ENCODE measurements at regions not wholly inside any gene's neighbourhood (a gene's known extent, or its start where the extent isn't known, plus 50 kb on each side); places are given as distances from the start of the nearest gene placed in this dataset.
A peak's percentile ranks its signal among the peaks of the same experiment; 100 is the strongest.

DNA sequence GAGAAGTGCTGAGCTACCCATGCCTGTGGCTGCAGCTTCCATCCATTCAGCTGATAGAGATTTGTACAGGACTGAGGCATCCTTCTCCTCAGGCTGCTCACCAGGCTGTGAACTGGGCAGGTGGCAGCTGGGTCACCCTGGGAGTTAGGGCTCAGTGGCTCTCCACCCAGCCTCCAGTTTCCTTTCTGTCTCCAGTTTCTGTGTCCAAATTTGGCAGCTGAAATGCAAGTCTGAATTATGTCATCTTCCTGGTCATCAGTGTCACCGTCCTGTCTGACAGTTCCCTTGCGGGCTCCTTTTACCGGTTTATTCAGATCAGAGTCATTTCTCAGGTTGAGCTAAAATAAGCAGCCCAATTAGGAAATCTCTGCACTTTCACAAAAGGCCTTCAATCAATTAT, 93.3 kb downstream of the EDN1 start:
- DNase-seq = no peak

GRCh38 chr6:12384357-12384912, 94.3 kb downstream of the EDN1 start:
- DNase-seq = peak; percentile 66

- DNase-seq = no peak
These were observed 95.2 kb downstream of the EDN1 start for GRCh38 chr6:12385316-12385715.

GRCh38 chr6:12386816-12387215, 96.7 kb downstream of the EDN1 start:
- DNase-seq = peak; percentile 29

DNA sequence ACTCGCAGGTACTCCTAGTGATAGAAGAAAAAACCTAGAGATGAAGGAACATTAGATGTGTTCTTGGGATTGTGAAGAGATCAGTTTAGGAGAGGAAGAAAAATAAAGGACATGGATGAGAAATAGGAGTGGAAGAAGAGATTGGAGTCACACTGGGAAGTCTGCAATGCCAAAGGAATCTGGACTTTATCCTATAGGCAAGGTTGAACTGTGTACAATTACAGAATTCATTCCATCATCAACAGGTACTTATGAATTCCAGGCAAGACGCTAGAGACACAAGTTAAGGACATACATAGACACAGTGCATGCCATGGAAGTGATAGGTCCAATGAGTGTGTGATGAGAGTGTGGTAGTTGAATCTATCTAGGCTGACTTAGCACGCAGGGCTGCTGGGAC, 101.3 kb downstream of the EDN1 start:
- no peak for DNase-seq

DNA sequence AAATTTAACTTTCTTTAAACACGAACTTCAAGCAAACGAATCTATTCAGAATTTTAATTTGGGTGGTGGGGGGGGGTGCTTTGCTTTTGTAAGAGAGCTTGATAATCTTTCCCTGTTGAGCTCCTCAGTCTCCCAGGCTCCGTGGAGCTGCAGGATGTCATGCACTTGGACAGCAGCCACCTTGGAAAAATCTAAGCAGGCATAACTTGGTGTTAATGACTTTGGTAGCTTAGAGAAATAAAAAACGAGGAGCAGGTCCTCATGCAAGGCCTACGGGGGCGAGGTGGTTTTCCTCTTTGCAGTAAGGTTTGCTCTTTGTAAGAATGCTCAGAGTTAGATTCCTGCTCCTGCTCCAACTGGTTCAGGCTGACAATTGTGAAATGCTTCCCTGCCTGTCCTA, 102.3 kb downstream of the EDN1 start:
- no peak for DNase-seq

- no peak for DNase-seq
These were observed 102.9 kb downstream of the EDN1 start for GRCh38 chr6:12393100-12393499.

DNA sequence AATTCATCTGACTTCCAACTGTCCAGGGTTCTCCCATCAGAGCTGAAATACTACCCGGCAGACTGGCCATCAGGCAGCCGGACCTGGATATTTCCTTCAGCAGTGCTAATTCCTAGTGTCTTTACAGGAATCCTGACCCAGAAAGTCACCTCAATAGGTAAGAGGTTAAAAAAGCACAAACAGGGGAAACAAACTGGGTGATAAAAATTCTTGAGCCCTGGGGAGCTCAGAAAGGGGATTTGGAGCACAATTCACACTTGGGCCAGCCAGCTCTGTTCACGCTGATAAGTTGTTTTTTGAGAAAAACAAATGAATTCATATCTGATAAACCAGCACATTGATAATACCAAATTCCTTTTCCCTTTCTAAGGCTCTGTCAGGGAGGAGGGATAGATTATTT, 104.0 kb downstream of the EDN1 start:
- DNase-seq = no peak

GRCh38 chr6:12395898-12396297, 105.7 kb downstream of the EDN1 start:
- no peak for DNase-seq

DNA sequence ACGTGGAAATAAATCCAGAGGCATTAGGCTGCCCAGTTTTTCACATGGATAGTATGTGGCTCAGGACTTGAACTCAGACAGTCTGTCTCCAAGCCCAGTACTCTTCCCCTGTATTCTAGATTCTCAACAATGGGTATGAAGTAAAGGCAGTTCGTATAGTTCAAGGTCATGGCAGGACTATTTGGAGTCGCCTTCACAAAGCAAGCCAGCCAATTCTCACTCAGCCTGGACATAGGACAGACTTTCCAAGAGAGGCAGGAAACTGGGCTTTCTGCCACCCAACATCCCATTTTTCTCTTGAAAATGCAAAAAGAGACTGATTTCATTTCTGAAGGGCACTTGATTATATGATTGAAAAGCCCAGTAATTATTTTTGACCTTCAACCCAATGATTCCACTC, 111.0 kb downstream of the EDN1 start:
- no peak for DNase-seq

DNA sequence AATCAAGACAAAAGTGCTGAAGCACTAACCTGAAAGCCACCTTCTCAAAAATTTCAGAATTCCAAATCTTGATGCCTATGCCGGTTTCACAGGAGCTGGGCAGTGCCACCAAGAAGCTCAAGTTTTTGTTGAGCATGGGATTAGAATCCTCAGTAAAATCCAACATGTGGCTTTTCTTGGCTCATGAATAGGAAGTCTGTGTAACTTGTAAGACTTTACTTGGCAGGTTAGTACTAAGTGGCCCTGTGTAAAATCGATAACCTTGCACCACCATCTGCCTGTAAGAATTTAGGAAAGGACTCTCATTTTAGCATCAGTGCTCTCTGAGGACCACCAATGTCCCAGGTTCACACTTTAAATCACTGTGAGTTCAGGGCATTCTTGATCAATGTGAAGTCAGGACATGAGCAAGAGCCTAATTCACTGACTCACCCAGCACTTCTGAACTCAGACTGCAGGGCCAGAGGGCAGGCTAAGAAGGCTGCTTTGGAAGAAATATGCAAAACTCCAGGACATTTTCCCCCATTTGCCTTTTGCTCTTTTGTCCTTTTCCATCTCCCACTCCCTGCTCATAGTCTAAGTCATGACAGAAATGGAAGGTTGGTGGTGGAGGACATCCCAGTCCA, 113.2 kb downstream of the EDN1 start:
- peak; percentile 80 for DNase-seq

- peak; percentile 61 for DNase-seq
These were observed 113.9 kb downstream of the EDN1 start for GRCh38 chr6:12403947-12404647.

DNA sequence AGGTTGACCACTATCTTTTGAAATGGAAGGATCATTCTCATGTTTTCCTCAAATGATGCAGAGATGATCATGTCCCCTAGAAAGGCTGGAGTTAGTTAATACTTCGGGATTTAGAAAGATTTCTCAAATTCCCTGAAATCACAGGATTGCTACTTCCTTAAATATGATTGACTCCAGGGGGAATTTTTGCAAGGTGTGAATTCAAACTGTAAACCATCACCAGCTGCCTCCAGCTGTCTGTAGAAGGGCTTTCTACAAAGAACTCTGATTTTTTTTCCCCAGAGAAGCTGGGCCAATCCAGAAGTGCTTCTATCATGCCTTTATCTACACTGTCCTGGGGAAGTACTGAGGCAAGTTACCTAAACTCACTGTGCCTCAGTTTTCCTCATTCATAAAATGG, 114.5 kb downstream of the EDN1 start:
- DNase-seq = no peak

DNA sequence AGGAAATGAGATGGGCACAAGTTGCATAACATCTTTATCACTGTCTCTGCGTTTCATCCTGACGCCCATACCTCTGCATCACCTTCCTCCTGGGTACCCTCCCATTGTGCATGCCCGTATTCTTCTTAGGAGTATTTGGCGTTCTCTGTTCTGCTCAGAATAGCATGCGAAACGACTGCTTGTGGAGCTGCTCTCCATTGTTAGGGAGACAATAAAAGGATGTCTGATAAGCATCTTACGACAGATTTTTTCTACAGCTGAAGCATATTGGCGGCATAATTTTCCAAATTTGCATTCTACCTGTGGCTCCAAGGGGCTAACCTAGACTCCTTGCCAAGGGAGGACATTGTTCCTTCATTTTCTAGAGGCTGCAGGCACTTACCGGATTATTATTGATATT, 118.6 kb downstream of the EDN1 start:
- no peak for DNase-seq

DNA sequence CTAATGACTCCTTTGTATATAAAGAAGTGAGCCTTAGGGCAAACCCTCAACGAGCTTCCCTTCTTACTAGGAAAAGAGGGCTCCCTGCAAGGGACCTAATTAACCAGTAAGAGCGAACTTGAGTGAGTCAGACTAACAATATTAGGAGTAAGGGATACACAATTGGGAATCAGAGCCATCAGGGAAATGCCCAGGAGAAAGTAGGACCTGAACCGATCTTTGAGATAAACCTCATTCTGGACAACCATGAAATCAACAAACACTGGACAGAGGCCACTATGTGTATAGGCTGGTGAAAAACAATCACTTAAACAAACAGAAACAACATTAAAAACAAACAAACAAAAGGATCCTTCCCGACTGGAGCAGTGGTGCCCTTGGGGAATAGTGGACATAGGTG, 120.8 kb downstream of the EDN1 start:
- no peak for DNase-seq

GRCh38 chr6:12414096-12414675, 124.0 kb downstream of the EDN1 start:
- DNase-seq = peak; percentile 33

- peak; percentile 46 for DNase-seq
These were observed 125.9 kb downstream of the EDN1 start for GRCh38 chr6:12415980-12416598.

- no peak for DNase-seq
These were observed 127.0 kb downstream of the EDN1 start for GRCh38 chr6:12417191-12417590.

- no peak for DNase-seq
These were observed 128.8 kb downstream of the EDN1 start for GRCh38 chr6:12418946-12419345.

GRCh38 chr6:12419631-12420272, 129.6 kb downstream of the EDN1 start:
- DNase-seq = no peak

GRCh38 chr6:12420626-12421025, 130.5 kb downstream of the EDN1 start:
- peak; percentile 36 for DNase-seq

DNA sequence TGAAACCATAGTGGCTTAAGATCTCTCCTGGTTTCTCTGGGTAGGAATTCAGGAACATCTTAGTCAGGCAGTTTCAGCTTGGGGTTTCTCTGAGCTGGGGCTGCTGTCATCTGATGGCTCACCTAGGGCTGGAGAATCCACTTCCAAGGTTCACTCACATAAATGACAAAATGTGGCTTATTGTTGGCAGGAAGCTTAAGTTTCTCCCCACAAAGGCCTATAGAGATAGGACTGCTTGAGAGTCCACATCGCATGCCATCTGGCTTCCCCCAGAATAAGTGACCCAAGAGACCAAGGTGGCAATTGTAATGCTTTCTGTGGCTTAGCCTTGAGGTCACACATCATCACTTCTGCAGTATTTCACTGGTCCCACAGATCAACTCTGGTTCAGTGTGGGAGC, 131.4 kb downstream of the EDN1 start:
- no peak for DNase-seq

DNA sequence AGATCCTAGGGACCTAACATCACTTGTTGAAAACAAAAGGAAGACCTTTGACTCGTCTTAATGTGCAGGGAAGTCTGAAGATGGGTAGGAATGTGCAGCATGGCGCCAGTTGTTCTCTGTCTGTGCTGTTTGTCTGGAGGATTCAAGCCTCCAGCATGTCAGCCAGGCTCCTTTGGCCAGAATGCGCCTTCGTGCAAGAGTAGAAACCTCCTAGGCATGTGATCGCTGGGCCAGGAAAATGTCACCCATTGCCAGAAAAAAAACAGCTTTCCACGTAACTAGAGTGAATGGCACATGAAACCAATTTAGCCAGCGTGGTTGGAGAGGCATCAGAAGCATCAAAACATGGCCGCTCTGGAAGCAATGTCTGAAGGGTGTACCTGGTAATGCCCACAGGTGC, 132.7 kb downstream of the EDN1 start:
- DNase-seq = no peak
